HG02678 (cell line): ENCODE measurements at regions not wholly inside any gene's neighbourhood (a gene's known extent, or its start where the extent isn't known, plus 50 kb on each side); places are given as distances from the start of the nearest gene placed in this dataset.
"Not testable (repeated sequence)": the region's sequence is repeated elsewhere in the genome, so short reads cannot be mapped to it uniquely, and the experiment has no call there.

Source experiments
- ATAC-seq: cut with Tn5 transposase; IDR thresholded peaks from one replicate; pipeline ENCODE4 v1.9.1; 2021; ENCODE audit warnings: mild to moderate bottlenecking, moderate library complexity; ENCODE audit not compliant: unreplicated experiment

DNA sequence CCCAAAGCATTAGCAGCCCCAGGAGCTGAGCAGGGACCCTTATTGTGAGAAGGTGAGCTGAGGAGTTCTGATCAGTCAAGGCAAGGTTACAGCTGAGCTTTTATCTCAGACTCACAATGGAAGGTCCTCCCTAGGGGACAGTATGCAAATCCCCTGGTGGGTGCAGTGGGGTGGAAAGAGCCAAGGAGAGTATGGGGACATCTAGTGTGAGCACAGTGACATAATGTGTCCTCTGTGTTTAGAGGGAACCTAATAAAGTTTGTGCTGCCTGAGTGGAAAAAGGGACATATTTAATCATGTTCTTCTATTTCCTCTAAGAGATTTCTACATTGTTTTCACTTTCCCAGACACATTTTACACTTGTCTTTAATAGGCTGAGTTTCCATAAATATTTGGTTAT lies 438.0 kb downstream of the RPIA start:
- ATAC-seq = not testable (repeated sequence)

DNA sequence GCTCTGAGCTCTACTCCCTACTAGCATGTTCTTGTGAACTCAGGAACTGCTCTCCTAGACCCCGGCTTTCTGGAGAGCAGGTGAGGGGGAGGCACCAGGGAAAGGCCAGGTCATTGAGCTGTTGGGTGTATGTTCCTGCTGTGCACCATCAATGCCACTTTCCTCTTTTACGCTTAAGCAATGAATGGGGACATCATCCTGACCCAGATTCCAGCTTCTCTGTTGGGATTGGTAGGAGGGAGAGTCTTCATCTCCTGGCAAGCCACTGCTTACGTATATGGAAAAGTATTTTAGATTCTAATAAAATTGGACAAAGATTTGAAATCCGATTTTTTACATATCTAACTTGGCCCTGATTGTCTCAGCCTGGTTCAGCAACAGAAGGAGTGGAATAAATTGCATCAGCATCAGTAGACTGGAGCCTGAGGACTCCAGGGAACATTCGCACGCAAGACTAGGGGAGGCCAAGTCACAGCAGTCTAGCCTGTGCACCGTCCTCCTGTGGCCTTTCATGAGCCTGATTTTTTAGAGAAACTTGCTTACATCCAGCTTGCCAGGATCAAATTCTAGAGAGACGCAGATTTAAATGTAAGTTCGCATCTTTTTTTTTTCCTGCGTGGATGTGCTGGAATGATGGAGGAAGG lies 439.3 kb downstream of the RPIA start:
- ATAC-seq = not testable (repeated sequence)

DNA sequence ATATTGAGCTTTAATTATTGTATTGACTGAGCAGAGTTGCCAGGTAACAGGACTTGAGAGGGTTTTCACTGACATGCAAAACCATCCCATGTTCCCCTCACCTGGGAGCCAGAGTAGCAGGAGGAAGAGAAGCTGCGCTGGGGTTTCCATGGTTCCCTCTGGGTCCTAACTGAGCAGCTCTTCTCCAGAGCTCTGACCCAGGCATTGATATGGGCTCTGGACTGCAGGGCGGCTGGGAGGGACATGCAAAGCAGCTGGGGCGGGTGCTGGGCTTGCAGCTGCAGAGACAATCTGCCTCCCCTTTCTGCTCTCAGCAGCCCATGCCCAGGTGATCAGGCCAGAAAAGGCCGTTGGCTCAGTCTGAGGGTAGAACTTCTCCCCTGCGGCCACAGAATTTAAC lies 451.5 kb downstream of the RPIA start:
- ATAC-seq = peak; percentile 63

DNA sequence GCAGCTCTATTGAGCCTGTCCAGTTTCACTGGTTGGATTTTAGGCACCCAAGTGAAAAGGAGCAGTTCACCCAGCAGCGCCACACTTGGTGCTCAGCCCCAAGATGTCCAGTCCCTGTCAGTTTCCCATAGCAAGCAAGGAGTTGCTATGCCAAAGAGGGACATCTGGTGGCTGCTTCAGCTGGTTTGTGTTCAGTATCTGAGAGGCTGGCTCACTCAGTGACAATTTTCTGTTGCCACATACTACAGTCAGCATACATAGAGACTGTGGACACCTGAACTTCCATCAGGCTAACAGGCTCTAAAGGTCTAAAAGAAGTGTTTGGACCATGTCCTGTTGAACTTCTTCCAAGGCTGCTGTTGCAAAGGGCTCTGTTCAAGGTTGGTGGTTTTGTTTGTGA lies 453.9 kb downstream of the RPIA start:
- ATAC-seq = not testable (repeated sequence)

DNA sequence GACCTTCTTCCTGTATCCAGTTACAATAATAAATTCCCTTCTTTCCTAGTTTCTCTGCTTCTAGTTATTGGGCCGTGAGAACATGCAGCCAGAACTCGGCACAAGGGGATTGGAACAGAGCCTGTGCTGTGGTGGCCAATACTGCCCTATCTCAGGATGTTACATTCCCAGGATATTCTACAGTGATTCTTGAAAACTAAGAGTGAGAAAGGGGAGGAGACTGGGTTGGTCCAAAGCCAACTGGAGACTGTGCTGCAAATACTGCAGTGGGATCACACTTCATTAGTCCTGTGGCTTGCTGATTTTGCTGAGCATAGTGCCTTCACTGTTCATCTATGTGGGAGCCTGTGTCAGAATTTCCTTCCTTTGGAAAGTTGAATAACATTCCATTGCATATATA lies 456.8 kb downstream of the RPIA start:
- not testable (repeated sequence) for ATAC-seq

- ATAC-seq = not testable (repeated sequence)
Measured at GRCh38 chr2:89151699-89152098, 460.2 kb downstream of the RPIA start.

DNA sequence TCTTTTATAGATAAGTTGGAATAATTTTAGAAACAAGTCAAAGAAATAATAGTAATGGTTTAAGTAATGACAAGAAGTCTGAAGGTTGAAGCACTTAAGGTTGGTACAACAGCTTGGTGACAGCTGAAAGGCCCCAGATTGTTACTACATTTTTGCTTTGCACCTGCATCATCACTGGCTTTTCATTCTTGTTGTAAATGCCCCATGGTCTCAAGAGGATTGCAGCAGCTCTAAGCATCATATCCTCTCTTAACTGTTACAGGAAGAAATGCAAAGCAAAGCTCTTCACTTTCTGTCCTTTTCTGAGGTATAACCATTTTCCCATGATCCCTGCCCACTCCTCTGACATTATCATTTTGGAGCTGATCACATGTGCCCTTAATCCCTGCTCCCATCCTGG lies 461.0 kb downstream of the RPIA start:
- not testable (repeated sequence) for ATAC-seq

- not testable (repeated sequence) for ATAC-seq
Measured at GRCh38 chr2:89153210-89153609, 461.7 kb downstream of the RPIA start.

DNA sequence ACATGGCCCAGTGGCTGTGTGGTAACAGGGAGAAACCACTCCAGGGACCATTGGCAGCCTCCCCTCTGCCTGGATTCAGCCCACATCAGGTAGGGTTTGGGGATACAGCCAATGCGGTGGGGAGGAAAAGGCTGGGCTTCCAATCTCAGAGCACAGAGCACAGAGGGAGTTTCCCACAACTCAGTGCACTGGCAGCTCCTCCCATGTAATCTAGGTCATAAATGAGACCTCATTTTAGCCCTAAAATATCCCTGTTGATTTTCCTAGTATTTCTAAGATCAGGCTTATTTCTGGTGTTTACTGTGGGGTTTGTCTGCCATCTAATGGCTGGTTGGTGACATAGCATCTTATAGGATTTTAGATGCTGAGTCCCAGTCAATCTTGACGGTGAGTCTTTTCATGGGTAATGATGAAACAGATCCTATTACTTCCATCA lies 462.8 kb downstream of the RPIA start:
- ATAC-seq = peak; percentile 56

DNA sequence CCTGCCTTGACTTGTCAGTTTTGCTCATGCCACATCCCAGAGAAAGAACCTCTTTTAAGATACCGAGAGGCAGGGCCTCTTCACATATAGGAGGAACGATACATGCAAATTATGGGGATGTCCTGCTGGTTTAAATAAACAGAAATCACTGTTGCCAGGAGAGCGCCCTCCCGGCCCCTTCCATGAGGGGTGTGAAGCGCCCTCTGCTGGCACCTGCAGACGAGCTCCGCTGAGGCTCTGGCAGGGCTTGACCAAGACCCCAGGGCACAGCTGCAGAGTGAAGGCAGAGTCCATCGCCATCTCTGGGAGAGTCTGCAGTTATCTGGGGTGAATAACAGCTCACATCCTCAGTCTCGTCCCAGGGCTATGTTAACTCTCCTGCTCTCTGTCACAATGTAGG lies 468.8 kb downstream of the RPIA start:
- ATAC-seq = peak; percentile 84

DNA sequence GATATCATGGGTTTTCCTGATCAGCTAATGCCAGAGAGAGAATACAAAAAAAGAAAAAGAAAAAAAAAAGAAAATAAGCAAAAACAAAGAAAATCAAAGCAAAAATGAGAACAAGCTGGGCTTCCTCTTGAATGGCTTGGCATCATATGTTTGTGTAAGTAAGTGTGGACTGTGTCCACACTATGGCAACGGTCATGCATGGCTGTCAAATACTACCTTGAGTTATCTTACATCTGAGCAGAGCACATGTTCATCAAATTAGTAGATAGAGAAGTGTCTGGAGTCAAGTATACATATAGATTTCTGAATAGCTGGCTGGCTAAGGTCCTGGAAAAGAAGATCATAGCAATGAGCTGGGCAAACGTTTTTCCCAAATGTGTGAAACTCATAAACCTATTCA lies 470.2 kb downstream of the RPIA start:
- ATAC-seq = not testable (repeated sequence)

GRCh38 chr2:89170506-89171173 lies 479.2 kb downstream of the RPIA start:
- ATAC-seq = not testable (repeated sequence)

GRCh38 chr2:89171174-89171519 lies 479.7 kb downstream of the RPIA start:
- not testable (repeated sequence) for ATAC-seq

- not testable (repeated sequence) for ATAC-seq
Measured at GRCh38 chr2:89177004-89177403, 485.5 kb downstream of the RPIA start.

DNA sequence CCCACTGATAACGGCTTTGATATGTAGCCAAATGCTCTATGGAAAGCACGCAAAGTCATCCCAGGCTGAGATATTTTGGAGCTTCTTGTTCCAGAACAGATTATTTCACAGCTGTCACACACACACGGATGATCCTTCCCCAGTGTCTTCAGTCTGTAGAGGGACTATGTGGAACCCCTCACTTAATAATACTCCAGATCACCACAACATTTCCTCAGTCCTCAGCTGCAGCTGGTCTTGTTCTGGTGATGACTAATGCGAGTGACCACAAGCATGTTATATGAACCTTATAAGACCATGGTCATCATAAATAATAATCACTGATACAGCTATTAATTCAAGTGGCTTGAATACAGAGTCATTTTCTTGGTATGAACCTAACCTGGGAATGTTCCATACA lies 490.7 kb downstream of the RPIA start:
- ATAC-seq = not testable (repeated sequence)

DNA sequence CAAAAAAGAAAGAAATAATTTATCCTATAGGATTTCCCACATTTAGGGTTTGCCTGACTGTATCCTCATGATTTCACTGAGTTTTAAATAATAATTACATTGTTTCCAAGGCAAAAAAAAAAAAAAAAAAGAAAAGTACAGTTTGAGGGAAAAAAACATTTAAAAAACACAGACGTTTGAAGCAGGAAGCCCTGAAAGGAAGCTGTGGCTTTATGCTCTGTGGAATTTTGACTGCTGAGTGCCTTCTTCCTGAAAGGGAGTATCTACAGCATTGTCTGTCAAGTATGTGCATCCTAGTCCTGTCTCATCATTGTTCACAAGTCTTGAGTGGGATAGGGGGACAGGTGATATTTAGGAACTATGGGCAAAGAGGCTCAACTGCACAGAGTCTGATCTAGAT lies 493.3 kb downstream of the RPIA start:
- not testable (repeated sequence) for ATAC-seq

DNA sequence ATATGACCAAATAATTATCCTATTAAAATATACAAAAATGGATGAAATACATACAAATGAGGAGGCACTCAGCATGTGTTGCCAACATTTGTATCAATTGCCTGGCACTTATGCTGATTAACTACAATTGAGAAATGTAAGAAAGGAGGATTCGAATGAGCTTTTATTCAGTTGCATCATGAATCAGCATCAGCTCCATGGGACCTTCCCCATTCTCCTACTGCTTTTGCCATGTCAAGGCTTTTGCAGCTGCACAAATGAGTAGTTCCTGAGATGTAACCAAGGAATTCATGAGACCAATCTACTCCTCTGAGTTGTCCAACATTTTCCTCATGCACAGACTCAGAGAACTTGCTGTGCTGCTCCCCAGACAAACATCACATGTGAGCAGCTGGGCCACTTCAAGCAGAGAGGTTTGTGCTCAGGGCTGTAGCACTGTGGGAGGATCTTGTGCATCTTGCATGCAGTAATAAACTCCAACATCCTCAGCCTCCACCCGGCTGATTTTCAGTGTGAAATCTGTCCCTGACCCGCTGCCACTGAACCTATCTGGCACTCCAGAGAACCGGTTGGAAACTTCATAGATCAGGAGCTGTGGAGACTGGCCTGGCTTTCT lies 504.3 kb downstream of the RPIA start:
- not testable (repeated sequence) for ATAC-seq

- not testable (repeated sequence) for ATAC-seq
Measured at GRCh38 chr2:89196719-89197118, 505.2 kb downstream of the RPIA start.

DNA sequence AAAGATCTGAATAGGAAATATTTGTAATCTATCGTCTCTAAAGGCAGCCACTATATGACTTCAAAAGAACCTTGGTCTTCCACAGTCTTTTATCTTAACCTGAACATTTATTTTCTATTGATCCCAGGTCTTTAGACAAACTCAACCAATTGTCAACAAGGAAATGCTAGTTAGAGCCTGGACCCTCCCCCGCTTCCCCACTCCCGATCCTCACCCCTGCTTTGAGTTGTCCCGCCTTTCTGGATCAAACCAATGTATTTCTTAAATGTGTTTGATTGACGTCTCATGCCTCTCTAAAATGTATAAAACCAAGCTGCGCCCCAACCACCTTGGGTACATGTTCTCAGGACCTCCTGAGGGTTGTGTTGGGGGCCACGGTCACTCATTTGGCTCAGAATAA lies 506.6 kb downstream of the RPIA start:
- not testable (repeated sequence) for ATAC-seq

GRCh38 chr2:89199453-89200246 lies 508.2 kb downstream of the RPIA start:
- ATAC-seq = not testable (repeated sequence)

- not testable (repeated sequence) for ATAC-seq
Measured at GRCh38 chr2:89200247-89200527, 508.7 kb downstream of the RPIA start.
